Keratinocyte (primary cell): ENCODE measurements at regions not wholly inside any gene's neighbourhood (a gene's known extent, or its start where the extent isn't known, plus 50 kb on each side); places are given as distances from the start of the nearest gene placed in this dataset.

Experiments
- EZH2 ChIP-seq: IDR thresholded peaks from one replicate; pipeline ENCODE4 v1.6.1; 2012; ENCODE audit warnings: inconsistent platforms, mild to moderate bottlenecking, low read length, moderate library complexity
- TF ChIP-seq, protein P1 (sequence below), 3 experiments: IDR thresholded peaks in 1 of 3; conservative IDR thresholded peaks in 1 of 3; optimal IDR thresholded peaks in 1 of 3; 2 replicates in 2 of 3; 3 replicates in 1 of 3; pipeline versions ENCODE3 to v1.5.1; 2011; ENCODE audit warnings: low read length in 3 of 3, mild to moderate bottlenecking in 3 of 3, moderate library complexity in 2 of 3, control low read depth in 1 of 3, inconsistent platforms in 1 of 3; ENCODE audit not compliant: insufficient read depth in 2 of 3; ENCODE audit errors: extremely low read depth in 1 of 3

DNA sequence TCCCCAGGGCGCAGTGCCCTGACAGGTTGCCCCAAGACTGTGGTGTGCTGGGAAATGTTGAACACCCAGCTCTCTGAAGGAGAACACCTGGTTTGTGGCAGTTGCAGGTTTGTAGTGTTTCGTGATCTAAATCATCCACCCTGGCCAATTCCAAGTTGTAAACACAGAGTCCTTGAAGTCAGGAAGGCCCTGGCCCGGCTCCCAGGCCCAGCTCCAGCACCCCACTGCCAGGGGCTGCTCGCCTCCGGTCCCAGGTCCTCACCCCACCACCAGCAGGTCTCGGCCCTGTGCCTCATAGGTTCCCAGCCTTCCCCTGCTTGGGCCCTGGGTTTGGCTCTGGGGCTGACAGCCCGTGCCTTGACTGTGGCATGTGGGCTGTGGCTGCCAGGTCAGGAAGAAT lies 121.4 kb upstream of the MLN start:
- TF ChIP-seq, protein P1, sequence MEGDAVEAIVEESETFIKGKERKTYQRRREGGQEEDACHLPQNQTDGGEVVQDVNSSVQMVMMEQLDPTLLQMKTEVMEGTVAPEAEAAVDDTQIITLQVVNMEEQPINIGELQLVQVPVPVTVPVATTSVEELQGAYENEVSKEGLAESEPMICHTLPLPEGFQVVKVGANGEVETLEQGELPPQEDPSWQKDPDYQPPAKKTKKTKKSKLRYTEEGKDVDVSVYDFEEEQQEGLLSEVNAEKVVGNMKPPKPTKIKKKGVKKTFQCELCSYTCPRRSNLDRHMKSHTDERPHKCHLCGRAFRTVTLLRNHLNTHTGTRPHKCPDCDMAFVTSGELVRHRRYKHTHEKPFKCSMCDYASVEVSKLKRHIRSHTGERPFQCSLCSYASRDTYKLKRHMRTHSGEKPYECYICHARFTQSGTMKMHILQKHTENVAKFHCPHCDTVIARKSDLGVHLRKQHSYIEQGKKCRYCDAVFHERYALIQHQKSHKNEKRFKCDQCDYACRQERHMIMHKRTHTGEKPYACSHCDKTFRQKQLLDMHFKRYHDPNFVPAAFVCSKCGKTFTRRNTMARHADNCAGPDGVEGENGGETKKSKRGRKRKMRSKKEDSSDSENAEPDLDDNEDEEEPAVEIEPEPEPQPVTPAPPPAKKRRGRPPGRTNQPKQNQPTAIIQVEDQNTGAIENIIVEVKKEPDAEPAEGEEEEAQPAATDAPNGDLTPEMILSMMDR (optimal IDR thresholded peaks at IDR 0.05 in 1 of 3, IDR thresholded peaks at IDR 0.05 in 1 of 3, conservative IDR thresholded peaks at IDR 0.05 in 1 of 3; ENCODE audit: extremely low read depth in 1 of 3, insufficient read depth in 2 of 3, low read length in 3 of 3), result no peak
- no peak for TF ChIP-seq EZH2
